ENCODE measurements at regions not wholly inside any gene's neighbourhood (a gene's known extent, or its start where the extent isn't known, plus 50 kb on each side); places are given as distances from the start of the nearest gene placed in this dataset.

- H3K4me3 ChIP-seq, result no peak overlapping the region
- intact Hi-C loops (cut with DNase I; ENCODE audit: low total_unique reads), result no loop called here
- H3K4me1 ChIP-seq, result no peaks in the 10 kb centered on the region
- H3K36me3 ChIP-seq, result no peaks in the 10 kb centered on the region
- H3K9me3 ChIP-seq, result peaks cover 0 to 9% (median 0%) of the 10 kb centered on the region in 4 donors
- 45 to 58% (median 58%) methylated on average over 3 of the region's 3 CpGs for WGBS, 5 donors
- no peak for DNase-seq
- no peaks in the 10 kb centered on the region for H3K27me3 ChIP-seq
- TF ChIP-seq EP300 (IDR thresholded peaks at IDR 0.05) (no peak), POLR2AphosphoS5 (IDR thresholded peaks at IDR 0.05) (no peak), POLR2A (IDR thresholded peaks at IDR 0.05) (no peak)
- TF ChIP-seq, protein P1, sequence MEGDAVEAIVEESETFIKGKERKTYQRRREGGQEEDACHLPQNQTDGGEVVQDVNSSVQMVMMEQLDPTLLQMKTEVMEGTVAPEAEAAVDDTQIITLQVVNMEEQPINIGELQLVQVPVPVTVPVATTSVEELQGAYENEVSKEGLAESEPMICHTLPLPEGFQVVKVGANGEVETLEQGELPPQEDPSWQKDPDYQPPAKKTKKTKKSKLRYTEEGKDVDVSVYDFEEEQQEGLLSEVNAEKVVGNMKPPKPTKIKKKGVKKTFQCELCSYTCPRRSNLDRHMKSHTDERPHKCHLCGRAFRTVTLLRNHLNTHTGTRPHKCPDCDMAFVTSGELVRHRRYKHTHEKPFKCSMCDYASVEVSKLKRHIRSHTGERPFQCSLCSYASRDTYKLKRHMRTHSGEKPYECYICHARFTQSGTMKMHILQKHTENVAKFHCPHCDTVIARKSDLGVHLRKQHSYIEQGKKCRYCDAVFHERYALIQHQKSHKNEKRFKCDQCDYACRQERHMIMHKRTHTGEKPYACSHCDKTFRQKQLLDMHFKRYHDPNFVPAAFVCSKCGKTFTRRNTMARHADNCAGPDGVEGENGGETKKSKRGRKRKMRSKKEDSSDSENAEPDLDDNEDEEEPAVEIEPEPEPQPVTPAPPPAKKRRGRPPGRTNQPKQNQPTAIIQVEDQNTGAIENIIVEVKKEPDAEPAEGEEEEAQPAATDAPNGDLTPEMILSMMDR (IDR thresholded peaks at IDR 0.05), result no peak
- H3K27ac ChIP-seq, result no peak overlapping the region
Measured at GRCh38 chr12:126960221-126960620, 1306.7 kb upstream of the TMEM132C start.

- intact Hi-C loops (cut with DNase I; ENCODE audit: low total_unique reads), result no loop called here
- Histone ChIP-seq H3K27ac (no peak overlapping the region), H3K27me3 (no peaks in the 10 kb centered on the region), H3K9me3 (peaks cover 0 to 9% (median 0%) of the 10 kb centered on the region in 4 donors), H3K4me3 (no peak overlapping the region), H3K36me3 (no peaks in the 10 kb centered on the region), H3K4me1 (no peaks in the 10 kb centered on the region)
- WGBS, 5 donors, result 48 to 70% (median 52%) methylated on average over 4 to 5 of the region's 5 CpGs
- TF ChIP-seq EP300 (IDR thresholded peaks at IDR 0.05), result no peak
- TF ChIP-seq, protein P1 (IDR thresholded peaks at IDR 0.05), result no peak
- no peak for DNase-seq
Measured at GRCh38 chr12:126960709-126961108, 1306.3 kb upstream of the TMEM132C start.

DNA sequence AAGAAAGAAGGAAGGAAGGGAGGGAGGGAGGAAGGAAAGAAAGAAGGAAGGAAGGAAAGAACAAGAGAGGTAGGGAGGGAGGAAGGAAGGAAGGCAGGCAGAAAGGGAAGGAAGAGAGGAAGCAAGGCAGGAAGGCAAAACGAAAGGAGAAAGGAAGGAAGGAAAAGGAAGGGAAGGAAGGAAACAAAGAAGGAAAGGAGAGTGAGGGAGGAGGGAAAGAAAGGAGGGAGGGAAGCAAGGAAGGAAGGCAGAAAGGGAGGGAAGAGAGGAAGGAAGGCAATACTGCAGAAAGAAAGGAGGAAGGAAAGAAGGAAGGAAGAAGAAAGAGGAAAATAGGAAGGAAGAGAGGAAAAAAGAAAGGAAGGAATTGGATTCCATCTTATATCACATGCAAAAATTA, 1303.1 kb upstream of the TMEM132C start:
- no peaks in the 10 kb centered on the region for H3K4me1 ChIP-seq
- no peak overlapping the region for H3K4me3 ChIP-seq
- H3K9me3 ChIP-seq, result peaks cover 0 to 6% (median 0%) of the 10 kb centered on the region in 4 donors
- DNase-seq, result no peak
- intact Hi-C loops (cut with DNase I; ENCODE audit: low total_unique reads), result no loop called here
- TF ChIP-seq POLR2A (IDR thresholded peaks at IDR 0.05) (no peak), EP300 (IDR thresholded peaks at IDR 0.05) (no peak), POLR2AphosphoS5 (IDR thresholded peaks at IDR 0.05) (no peak)
- TF ChIP-seq, protein P1 (IDR thresholded peaks at IDR 0.05), result no peak
- no peaks in the 10 kb centered on the region for H3K27me3 ChIP-seq
- no peaks in the 10 kb centered on the region for H3K36me3 ChIP-seq
- 53 to 71% (median 57%) methylated on average over 1 of the region's 1 CpG for WGBS, 5 donors
- no peak overlapping the region for H3K27ac ChIP-seq

DNA sequence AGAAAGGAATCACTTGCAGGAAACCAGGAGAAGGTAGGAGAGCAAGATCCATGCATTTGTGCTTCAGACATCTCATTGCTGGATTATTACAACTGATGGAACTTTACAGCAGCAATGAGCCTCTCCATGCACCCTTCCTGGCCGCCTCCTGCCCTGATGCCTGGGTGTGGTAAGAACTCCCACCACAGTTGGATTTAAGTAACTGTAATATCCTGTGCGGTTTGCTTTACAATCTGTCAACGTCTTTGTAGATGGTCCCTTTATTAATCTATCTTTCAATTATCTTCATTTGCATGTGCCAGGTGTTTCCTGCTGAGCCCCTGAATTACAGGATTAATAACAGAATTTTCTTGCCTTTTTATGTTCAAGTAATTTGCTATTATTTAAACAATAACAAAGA, 1300.5 kb upstream of the TMEM132C start:
- TF ChIP-seq, protein P1 (IDR thresholded peaks at IDR 0.05), result no peak
- no peak for TF ChIP-seq POLR2A (IDR thresholded peaks at IDR 0.05)
- no peak for TF ChIP-seq POLR2AphosphoS5 (IDR thresholded peaks at IDR 0.05)
- TF ChIP-seq EP300 (IDR thresholded peaks at IDR 0.05), result no peak
- no peaks in the 10 kb centered on the region for H3K4me1 ChIP-seq
- H3K4me3 ChIP-seq, result no peak overlapping the region
- no peaks in the 10 kb centered on the region for H3K36me3 ChIP-seq
- H3K9me3 ChIP-seq, result peaks cover 0 to 6% (median 0%) of the 10 kb centered on the region in 4 donors
- H3K27ac ChIP-seq, result no peak overlapping the region
- intact Hi-C loops (cut with DNase I; ENCODE audit: low total_unique reads), result no loop called here
- no peaks in the 10 kb centered on the region for H3K27me3 ChIP-seq
- DNase-seq, result no peak
- 62 to 79% (median 77%) methylated on average over 3 of the region's 3 CpGs for whole genome bisulfite sequencing, 5 donors

All from stomach (tissue), 8 donors.